H1 (cell line): ENCODE measurements at regions not wholly inside any gene's neighbourhood (a gene's known extent, or its start where the extent isn't known, plus 50 kb on each side); places are given as distances from the start of the nearest gene placed in this dataset.

Source experiments
- CTCF ChIA-PET: fragments of 300-600 bp; sonication (Branson Sonifier 250); formaldehyde crosslinking; loops from one replicate; lab custom pipeline; 2021; ENCODE audit not compliant: partially characterized antibody; lab: Charles Lee
- POLR2A ChIA-PET: fragments of 300-600 bp; sonication (Branson Sonifier 250); formaldehyde crosslinking; loops from one replicate; lab custom pipeline; 2021; ENCODE audit warnings: inconsistent platforms; ENCODE audit not compliant: partially characterized antibody; lab: Charles Lee
- DNase-seq, 2 experiments: peaks; one replicate each; pipeline versions ENCODE4 v3.0.0 to v3.0.0-alpha.2; 2010 to 2022; ENCODE audit warnings: low spot score in 2 of 2, low read depth in 1 of 2, mixed read lengths in 1 of 2
- FAIRE-seq: peaks from 2 replicates; lab custom pipeline; 2011; peaks lifted over from hg19 to GRCh38; lab: Jason Lieb, UNC
- H2AFZ ChIP-seq: 2 replicates; pipeline ENCODE4 v1.8.1; 2012; ENCODE audit warnings: low read length, inconsistent platforms
- H2AK5ac ChIP-seq: 2 replicates; pipeline ENCODE4 v1.6.1; 2013; ENCODE audit warnings: low read depth, low read length
- H2BK120ac ChIP-seq: replicated peaks from 2 replicates; pipeline ENCODE3; 2013; ENCODE audit warnings: low read depth, low read length, inconsistent platforms
- H2BK12ac ChIP-seq: 2 replicates; pipeline ENCODE4 v1.6.1; 2013; ENCODE audit warnings: low read depth, low read length
- H2BK15ac ChIP-seq: 2 replicates; pipeline ENCODE4 v1.6.1; 2013; ENCODE audit warnings: low read length
- H2BK20ac ChIP-seq: 2 replicates; pipeline ENCODE4 v1.6.1; 2013; ENCODE audit warnings: low read length
- H2BK5ac ChIP-seq: 2 replicates; pipeline ENCODE4 v1.6.1; 2013; ENCODE audit warnings: low read depth, low read length
- H3K14ac ChIP-seq: 2 replicates; pipeline ENCODE4 v1.6.1; 2013; ENCODE audit warnings: inconsistent platforms; ENCODE audit not compliant: insufficient read length
- H3K18ac ChIP-seq: 2 replicates; pipeline ENCODE4 v1.6.1; 2013; ENCODE audit warnings: low read length; ENCODE audit errors: extremely low read depth
- H3K23ac ChIP-seq: 2 replicates; pipeline ENCODE4 v1.6.1; 2013; ENCODE audit warnings: inconsistent platforms; ENCODE audit not compliant: insufficient read length
- H3K23me2 ChIP-seq: 2 replicates; pipeline ENCODE4 v1.6.1; 2013; ENCODE audit warnings: low read depth, low read length
- H3K27ac ChIP-seq: 2 replicates; pipeline ENCODE4 v1.6.1; 2011; ENCODE audit warnings: low read depth, low read length, inconsistent platforms
- H3K27me3 ChIP-seq, 4 experiments: replicated peaks in 1 of 4; 1 replicate in 1 of 4; 2 replicates in 3 of 4; pipeline versions ENCODE4 v1.6.1 to v1.8.1; 2011 to 2013; ENCODE audit warnings: low read length in 3 of 4, mild to moderate bottlenecking in 3 of 4, inconsistent platforms in 2 of 4, mixed read lengths in 2 of 4, moderate library complexity in 1 of 4; ENCODE audit not compliant: control insufficient read depth in 3 of 4, insufficient read depth in 3 of 4; ENCODE audit errors: extremely low read depth in 1 of 4
- H3K36me3 ChIP-seq, 4 experiments: 2 replicates each; pipeline versions ENCODE4 v1.6.1 to v1.8.1; 2011 to 2013; ENCODE audit warnings: mild to moderate bottlenecking in 4 of 4, low read length in 3 of 4, moderate library complexity in 2 of 4, control low read depth in 1 of 4, inconsistent platforms in 1 of 4; ENCODE audit not compliant: insufficient read depth in 4 of 4, control insufficient read depth in 2 of 4
- H3K4ac ChIP-seq: replicated peaks from 2 replicates; pipeline ENCODE3; 2013; ENCODE audit warnings: low read length, low read depth, mixed read lengths, inconsistent platforms; ENCODE audit not compliant: insufficient read length
- H3K4me1 ChIP-seq, 4 experiments: replicated peaks in 1 of 4; 1 replicate in 1 of 4; 2 replicates in 3 of 4; pipeline versions ENCODE4 v1.6.1 to v1.8.1; 2011 to 2013; ENCODE audit warnings: low read length in 3 of 4, inconsistent platforms in 2 of 4, mixed read lengths in 1 of 4; ENCODE audit not compliant: insufficient read depth in 4 of 4, control insufficient read depth in 3 of 4
- H3K4me2 ChIP-seq, 2 experiments: 2 replicates each; pipeline versions ENCODE4 v1.6.1 to v1.8.1; 2011 to 2013; ENCODE audit warnings: low read depth in 2 of 2, low read length in 2 of 2, control low read depth in 1 of 2, inconsistent platforms in 1 of 2, mild to moderate bottlenecking in 1 of 2; ENCODE audit not compliant: insufficient read depth in 1 of 2
- H3K4me3 ChIP-seq, 4 experiments: fragments of 200-600, 300-600 bp in 1 of 4; sonication (generic), shearing (Covaris generic), sonication (Bioruptor Twin) in 1 of 4; 2 replicates each; pipeline versions ENCODE4 v1.5.1 to v1.8.1; 2011 to 2016; ENCODE audit warnings: low read length in 4 of 4, low read depth in 3 of 4, control low read depth in 2 of 4, inconsistent platforms in 2 of 4, mild to moderate bottlenecking in 2 of 4, mixed read lengths in 1 of 4, moderate library complexity in 1 of 4; ENCODE audit not compliant: insufficient read depth in 2 of 4; ENCODE audit errors: extremely low read depth in 1 of 4
- H3K56ac ChIP-seq: replicated peaks from 2 replicates; pipeline ENCODE3; 2013; ENCODE audit warnings: low read depth, mild to moderate bottlenecking, mixed read lengths, low read length, inconsistent platforms; ENCODE audit not compliant: insufficient read length
- H3K79me1 ChIP-seq: 2 replicates; pipeline ENCODE4 v1.6.1; 2013; ENCODE audit warnings: low read depth, low read length, control low read depth
- H3K79me2 ChIP-seq, 2 experiments: 2 replicates each; pipeline versions ENCODE4 v1.6.1 to v1.8.1; 2012 to 2013; ENCODE audit warnings: low read length in 2 of 2, mild to moderate bottlenecking in 2 of 2, inconsistent platforms in 1 of 2; ENCODE audit not compliant: insufficient read depth in 2 of 2, control insufficient read depth in 1 of 2
- H3K9ac ChIP-seq, 4 experiments: replicated peaks in 1 of 4; 1 replicate in 1 of 4; 2 replicates in 3 of 4; pipeline versions ENCODE4 v1.6.1 to v1.8.1; 2011 to 2013; ENCODE audit warnings: low read depth in 3 of 4, low read length in 3 of 4, control low read depth in 2 of 4, mild to moderate bottlenecking in 2 of 4, moderate library complexity in 2 of 4, inconsistent platforms in 1 of 4; ENCODE audit errors: extremely low read depth in 1 of 4
- H3K9me3 ChIP-seq, 2 experiments: 2 replicates each; pipeline versions ENCODE4 v1.6.1 to v1.8.1; 2012 to 2013; ENCODE audit warnings: mild to moderate bottlenecking in 2 of 2, moderate library complexity in 2 of 2, control low read depth in 1 of 2, inconsistent platforms in 1 of 2, low read depth in 1 of 2, low read length in 1 of 2, mixed read lengths in 1 of 2; ENCODE audit not compliant: insufficient read depth in 2 of 2
- H4K20me1 ChIP-seq, 2 experiments: replicated peaks in 1 of 2; 2 replicates each; pipeline versions ENCODE3 to v1.8.1; 2011 to 2013; ENCODE audit warnings: inconsistent platforms in 2 of 2, low read length in 2 of 2, mild to moderate bottlenecking in 1 of 2; ENCODE audit not compliant: insufficient read depth in 2 of 2, control insufficient read depth in 1 of 2
- H4K5ac ChIP-seq: 2 replicates; pipeline ENCODE4 v1.6.1; 2013; ENCODE audit warnings: low read length, low read depth, mixed read lengths, inconsistent platforms; ENCODE audit not compliant: insufficient read length
- H4K8ac ChIP-seq: 2 replicates; pipeline ENCODE4 v1.8.0; 2013; ENCODE audit warnings: mild to moderate bottlenecking, moderate library complexity, low read length, inconsistent platforms; ENCODE audit not compliant: insufficient read depth; ENCODE audit errors: extremely low read depth
- H4K91ac ChIP-seq: replicated peaks from 2 replicates; pipeline ENCODE3; 2013; ENCODE audit warnings: low read length, mixed read lengths, inconsistent platforms; ENCODE audit not compliant: insufficient read length
- ATF2 ChIP-seq: IDR thresholded peaks from 2 replicates; pipeline ENCODE4 v1.6.1; 2012; ENCODE audit warnings: low read length, inconsistent platforms
- E2F6 ChIP-seq: IDR thresholded peaks from 2 replicates; pipeline ENCODE4 v1.6.1; 2012; ENCODE audit warnings: inconsistent platforms
- HDAC2 ChIP-seq, 2 experiments: fragments of 300-600 bp in 1 of 2; sonication (generic) in 1 of 2; IDR thresholded peaks; 2 replicates each; pipeline ENCODE4 v1.6.1; 2011 to 2012; ENCODE audit warnings: low read depth in 2 of 2, low read length in 2 of 2, mild to moderate bottlenecking in 2 of 2, moderate library complexity in 2 of 2, borderline replicate concordance in 1 of 2, inconsistent platforms in 1 of 2
- JUND ChIP-seq: IDR thresholded peaks from 2 replicates; pipeline ENCODE4 v1.6.1; 2011; ENCODE audit warnings: mild to moderate bottlenecking, improper control_type of control experiment, low read length
- SUZ12 ChIP-seq: fragments of 200-600 bp; sonication (generic); IDR thresholded peaks from 2 replicates; pipeline ENCODE4 v1.6.1; 2012; ENCODE audit warnings: mild to moderate bottlenecking, inconsistent platforms, low read length, moderate library complexity, mixed read lengths
- WGBS, 2 experiments: shearing (Covaris generic) in 1 of 2; methylation state at CpG; one replicate each; pipeline versions ENCODE4 v1.1.6 to v1.1.7; 2013 to 2015; ENCODE audit warnings: low lambda C conversion rate in 2 of 2, mixed read lengths in 2 of 2, inconsistent platforms in 1 of 2, low coverage in 1 of 2, missing lambda C conversion rate in 1 of 2; ENCODE audit not compliant: insufficient replicate concordance in 2 of 2, insufficient coverage in 1 of 2, insufficient read length in 1 of 2; ENCODE audit errors: extremely low coverage in 1 of 2, missing lambda C conversion rate in 1 of 2; 5-methylcytosine and 5-hydroxymethylcytosine counted together

GRCh38 chr1:219701476-219701875, 88.6 kb upstream of the ZC3H11B start:
- Histone ChIP-seq H4K8ac (no peak overlapping the region), H3K9ac (no peak overlapping the region), H3K18ac (no peak overlapping the region), H2BK120ac (no peak overlapping the region), H3K9me3 (no peaks in the 10 kb centered on the region), H4K91ac (no peak overlapping the region), H3K4me2 (no peak overlapping the region), H2BK5ac (no peak overlapping the region), H2BK12ac (no peak overlapping the region), H2AK5ac (no peak overlapping the region), H3K56ac (no peak overlapping the region), H3K4ac (no peak overlapping the region), H3K79me2 (no peaks in the 10 kb centered on the region), H3K23ac (no peak overlapping the region), H3K27ac (no peak overlapping the region), H2BK20ac (no peak overlapping the region), H3K4me3 (no peak overlapping the region), H3K36me3 (no peaks in the 10 kb centered on the region), H3K14ac (no peak overlapping the region), H3K79me1 (no peaks in the 10 kb centered on the region), H2AFZ (no peak overlapping the region), H3K4me1 (no peaks in the 10 kb centered on the region), H4K20me1 (no peaks in the 10 kb centered on the region), H3K27me3 (no peaks in the 10 kb centered on the region), H3K23me2 (no peaks in the 10 kb centered on the region), H2BK15ac (no peak overlapping the region), H4K5ac (no peak overlapping the region)
- ChIA-PET POLR2A (no interaction called here), CTCF (interaction anchor here (1.0 kb wide), 1 partner anchor 10 kb away, joined by 3 read pairs; no protein-coding TSS in a partner anchor)
- TF ChIP-seq E2F6, result no peak
- TF ChIP-seq ATF2, result no peak
- no peak for TF ChIP-seq SUZ12
- no peak for TF ChIP-seq HDAC2 (IDR thresholded peaks at IDR 0.05; ENCODE audit: borderline replicate concordance in 1 of 2, low read depth in 2 of 2, low read length in 2 of 2)
- no peak for TF ChIP-seq JUND
- FAIRE-seq (no peak), DNase-seq (no peak)
- 96% methylated on average over 3 of the region's 3 CpGs; no CpG with 5 or more reads in 1 of the 2 experiments for WGBS, 2 experiments
